ENCODE measurements at regions not wholly inside any gene's neighbourhood (a gene's known extent, or its start where the extent isn't known, plus 50 kb on each side); places are given as distances from the start of the nearest gene placed in this dataset.
"Not testable (repeated sequence)": the region's sequence is repeated elsewhere in the genome, so short reads cannot be mapped to it uniquely, and the experiment has no call there.

DNA sequence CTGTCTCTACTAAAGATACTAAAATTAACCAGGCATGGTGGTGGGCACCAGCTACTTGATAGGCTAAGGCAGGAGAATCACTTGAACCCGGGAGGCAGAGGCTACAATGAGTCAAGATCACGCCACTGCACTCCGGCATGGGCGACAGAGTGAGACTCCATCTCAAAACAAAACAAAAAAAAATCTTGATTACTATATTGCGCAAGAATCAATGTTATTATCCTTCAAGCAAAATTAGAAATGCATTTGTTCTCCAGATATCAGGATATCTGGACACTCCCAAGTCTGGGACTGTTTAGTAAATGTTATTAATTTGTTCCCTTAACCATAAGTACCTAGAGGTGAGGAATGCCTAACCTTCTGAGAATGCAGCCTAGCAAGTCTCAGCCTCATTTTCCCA lies 992.2 kb upstream of the PCDH20 start:
- Histone ChIP-seq H3K9me3 (ENCODE audit: control insufficient read depth, insufficient read depth, low read length) (peaks cover 3% of the 10 kb centered on the region; the same call in 1 of the 2 replicates), H3K27me3 (ENCODE audit: control insufficient read depth, low read length) (no peaks in the 10 kb centered on the region), H3K27ac (ENCODE audit: low read depth, low read length) (no peak overlapping the region), H3K4me3 (ENCODE audit: low read length) (no peak overlapping the region), H4K20me1 (ENCODE audit: control insufficient read depth, insufficient read depth, low read depth, low read length) (no peaks in the 10 kb centered on the region), H3K36me3 (ENCODE audit: control insufficient read depth, low read length) (no peaks in the 10 kb centered on the region), H3K79me2 (ENCODE audit: control insufficient read depth, low read length) (no peaks in the 10 kb centered on the region), H3F3A (ENCODE audit: control insufficient read depth, insufficient read depth) (no peaks in the 10 kb centered on the region), H3K4me1 (ENCODE audit: control insufficient read depth, low read length) (no peaks in the 10 kb centered on the region), H3K9me2 (replicated peaks; ENCODE audit: control insufficient read depth, low read length) (no peaks in the 10 kb centered on the region), H3K4me2 (ENCODE audit: low read length) (no peak overlapping the region)
- no peak for TF ChIP-seq EZH2phosphoT487 (IDR thresholded peaks at IDR 0.05; ENCODE audit: borderline replicate concordance, low read length)
- TF ChIP-seq, protein P1, sequence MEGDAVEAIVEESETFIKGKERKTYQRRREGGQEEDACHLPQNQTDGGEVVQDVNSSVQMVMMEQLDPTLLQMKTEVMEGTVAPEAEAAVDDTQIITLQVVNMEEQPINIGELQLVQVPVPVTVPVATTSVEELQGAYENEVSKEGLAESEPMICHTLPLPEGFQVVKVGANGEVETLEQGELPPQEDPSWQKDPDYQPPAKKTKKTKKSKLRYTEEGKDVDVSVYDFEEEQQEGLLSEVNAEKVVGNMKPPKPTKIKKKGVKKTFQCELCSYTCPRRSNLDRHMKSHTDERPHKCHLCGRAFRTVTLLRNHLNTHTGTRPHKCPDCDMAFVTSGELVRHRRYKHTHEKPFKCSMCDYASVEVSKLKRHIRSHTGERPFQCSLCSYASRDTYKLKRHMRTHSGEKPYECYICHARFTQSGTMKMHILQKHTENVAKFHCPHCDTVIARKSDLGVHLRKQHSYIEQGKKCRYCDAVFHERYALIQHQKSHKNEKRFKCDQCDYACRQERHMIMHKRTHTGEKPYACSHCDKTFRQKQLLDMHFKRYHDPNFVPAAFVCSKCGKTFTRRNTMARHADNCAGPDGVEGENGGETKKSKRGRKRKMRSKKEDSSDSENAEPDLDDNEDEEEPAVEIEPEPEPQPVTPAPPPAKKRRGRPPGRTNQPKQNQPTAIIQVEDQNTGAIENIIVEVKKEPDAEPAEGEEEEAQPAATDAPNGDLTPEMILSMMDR (IDR thresholded peaks at IDR 0.05; ENCODE audit: low read depth, low read length, poor library complexity, severe bottlenecking), result no peak

GRCh38 chr13:62388515-62388914 lies 972.9 kb upstream of the PCDH20 start:
- TF ChIP-seq, protein P1 (IDR thresholded peaks at IDR 0.05; ENCODE audit: low read depth, low read length, poor library complexity, severe bottlenecking), result no peak
- no peak for TF ChIP-seq EZH2phosphoT487 (IDR thresholded peaks at IDR 0.05; ENCODE audit: borderline replicate concordance, low read length)
- H3K27ac ChIP-seq (ENCODE audit: low read depth, low read length), result no peak overlapping the region
- no peaks in the 10 kb centered on the region for H4K20me1 ChIP-seq (ENCODE audit: control insufficient read depth, insufficient read depth, low read depth, low read length)
- no peak overlapping the region for H3K4me2 ChIP-seq (ENCODE audit: low read length)
- H3K79me2 ChIP-seq (ENCODE audit: control insufficient read depth, low read length), result no peaks in the 10 kb centered on the region
- no peaks in the 10 kb centered on the region for H3K36me3 ChIP-seq (ENCODE audit: control insufficient read depth, low read length)
- H3K9me3 ChIP-seq (ENCODE audit: control insufficient read depth, insufficient read depth, low read length), result no peaks in the 10 kb centered on the region
- H3K27me3 ChIP-seq (ENCODE audit: control insufficient read depth, low read length), result no peaks in the 10 kb centered on the region
- H3K4me1 ChIP-seq (ENCODE audit: control insufficient read depth, low read length), result no peaks in the 10 kb centered on the region
- H3K4me3 ChIP-seq (ENCODE audit: low read length), result no peak overlapping the region
- H3F3A ChIP-seq (ENCODE audit: control insufficient read depth, insufficient read depth), result no peaks in the 10 kb centered on the region
- no peaks in the 10 kb centered on the region for H3K9me2 ChIP-seq (replicated peaks; ENCODE audit: control insufficient read depth, low read length)

- no peak overlapping the region for H3K4me2 ChIP-seq (ENCODE audit: low read length)
- H4K20me1 ChIP-seq (ENCODE audit: control insufficient read depth, insufficient read depth, low read depth, low read length), result no peaks in the 10 kb centered on the region
- H3K4me3 ChIP-seq (ENCODE audit: low read length), result no peak overlapping the region
- no peaks in the 10 kb centered on the region for H3K79me2 ChIP-seq (ENCODE audit: control insufficient read depth, low read length)
- TF ChIP-seq, protein P1 (IDR thresholded peaks at IDR 0.05; ENCODE audit: low read depth, low read length, poor library complexity, severe bottlenecking), result no peak
- no peak for TF ChIP-seq EZH2phosphoT487 (IDR thresholded peaks at IDR 0.05; ENCODE audit: borderline replicate concordance, low read length)
- H3K27me3 ChIP-seq (ENCODE audit: control insufficient read depth, low read length), result no peaks in the 10 kb centered on the region
- H3K4me1 ChIP-seq (ENCODE audit: control insufficient read depth, low read length), result no peaks in the 10 kb centered on the region
- no peaks in the 10 kb centered on the region for H3K9me3 ChIP-seq (ENCODE audit: control insufficient read depth, insufficient read depth, low read length)
- H3K36me3 ChIP-seq (ENCODE audit: control insufficient read depth, low read length), result no peaks in the 10 kb centered on the region
- H3F3A ChIP-seq (ENCODE audit: control insufficient read depth, insufficient read depth), result no peaks in the 10 kb centered on the region
- H3K27ac ChIP-seq (ENCODE audit: low read depth, low read length), result no peak overlapping the region
- H3K9me2 ChIP-seq (replicated peaks; ENCODE audit: control insufficient read depth, low read length), result no peaks in the 10 kb centered on the region
Observed at GRCh38 chr13:62387647-62388046, 972.0 kb upstream of the PCDH20 start.

GRCh38 chr13:62379241-62379640 lies 963.6 kb upstream of the PCDH20 start:
- H3K9me2 ChIP-seq (replicated peaks; ENCODE audit: control insufficient read depth, low read length); H3K4me1 ChIP-seq (ENCODE audit: control insufficient read depth, low read length); H3K79me2 ChIP-seq (ENCODE audit: control insufficient read depth, low read length); H3K27ac ChIP-seq (ENCODE audit: low read depth, low read length); H3K4me3 ChIP-seq (ENCODE audit: low read length); H3F3A ChIP-seq (ENCODE audit: control insufficient read depth, insufficient read depth); H4K20me1 ChIP-seq (ENCODE audit: control insufficient read depth, insufficient read depth, low read depth, low read length); H3K27me3 ChIP-seq (ENCODE audit: control insufficient read depth, low read length); H3K36me3 ChIP-seq (ENCODE audit: control insufficient read depth, low read length); H3K4me2 ChIP-seq (ENCODE audit: low read length); H3K9me3 ChIP-seq (ENCODE audit: control insufficient read depth, insufficient read depth, low read length): not testable (repeated sequence)
